T-helper 1 cell treated with Interleukin-12 subunit alpha and Interleukin-12 subunit beta and Interleukin-4 antibody, amounts not matched to agents 30 ng/mL and 1 ng/mL, for 36 hours (primary cell): ENCODE measurements at regions not wholly inside any gene's neighbourhood (a gene's known extent, or its start where the extent isn't known, plus 50 kb on each side); places are given as distances from the start of the nearest gene placed in this dataset.
"Not testable (repeated sequence)": the region's sequence is repeated elsewhere in the genome, so short reads cannot be mapped to it uniquely, and the experiment has no call there.

Experiments used
- intact Hi-C: fragments of 100-400 bp; cut with micrococcal nuclease; formaldehyde crosslinking; loops from one replicate; pipeline ENCODE4 v1.15.1; 2024

DNA sequence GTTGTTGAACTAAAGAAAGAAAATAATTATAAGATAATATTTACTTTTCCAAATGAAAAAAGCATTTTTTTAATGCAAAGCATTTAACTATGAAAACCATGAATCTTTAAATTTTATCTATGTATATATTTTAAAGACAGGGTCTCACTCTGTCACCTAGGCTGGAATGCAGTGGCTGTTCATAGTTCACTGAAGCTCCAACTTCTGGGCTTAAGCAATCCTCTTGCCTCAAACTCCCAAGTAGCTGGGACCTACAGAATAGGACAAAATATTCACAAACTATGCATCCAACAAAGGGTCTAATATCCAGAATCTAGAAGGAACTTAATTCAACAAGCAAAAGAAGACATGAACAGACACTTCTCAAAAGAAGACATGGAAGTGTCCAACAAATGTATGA lies 55.9 kb upstream of the ALB start:
- intact Hi-C loops: no loop called here

DNA sequence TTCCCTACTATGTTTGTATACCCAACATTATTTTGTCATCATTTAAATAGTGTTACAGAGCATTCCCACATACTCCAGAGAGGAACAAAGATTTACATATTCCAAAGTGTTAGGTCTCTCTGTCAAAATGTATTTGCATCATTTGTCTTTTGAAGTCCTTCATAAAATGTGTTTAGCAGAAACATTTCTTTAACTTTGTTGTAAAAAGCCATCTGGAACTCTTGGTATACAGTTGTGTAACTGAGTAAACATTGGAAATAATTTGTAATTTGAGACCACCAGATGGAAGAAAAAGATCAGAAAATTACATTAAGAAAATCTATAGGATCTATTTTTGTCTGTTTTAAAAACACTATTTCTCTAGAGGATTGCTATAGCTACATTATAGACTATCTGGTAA lies 56.6 kb upstream of the ALB start:
- intact Hi-C loops: no loop called here

DNA sequence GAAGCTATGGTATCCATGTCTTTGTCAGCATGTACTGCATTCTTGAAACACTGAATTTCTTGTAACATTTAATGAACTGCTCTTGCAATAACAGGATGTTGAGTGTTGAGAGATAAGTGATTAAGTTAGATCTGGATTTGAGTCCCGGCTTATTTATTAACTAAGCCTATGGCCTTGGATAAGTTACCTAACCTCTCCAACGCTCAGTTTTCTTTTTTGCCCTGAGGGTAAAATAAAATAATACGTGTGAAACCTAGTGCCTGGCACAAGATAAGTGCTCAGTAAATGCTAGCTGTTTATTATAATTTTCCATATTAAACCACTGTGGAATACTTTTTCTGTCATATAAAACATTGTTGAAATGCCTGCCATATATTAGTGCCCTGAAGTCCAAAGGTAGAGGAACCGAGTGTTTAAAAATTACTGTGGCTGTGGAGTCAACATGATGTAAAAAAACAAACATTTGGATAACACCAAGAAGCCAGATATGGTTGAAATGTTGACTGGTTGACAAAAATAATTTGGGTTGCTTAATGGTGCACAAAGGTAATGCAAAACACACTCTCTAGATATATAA lies 58.6 kb upstream of the ALB start:
- intact Hi-C loops: no loop called here

DNA sequence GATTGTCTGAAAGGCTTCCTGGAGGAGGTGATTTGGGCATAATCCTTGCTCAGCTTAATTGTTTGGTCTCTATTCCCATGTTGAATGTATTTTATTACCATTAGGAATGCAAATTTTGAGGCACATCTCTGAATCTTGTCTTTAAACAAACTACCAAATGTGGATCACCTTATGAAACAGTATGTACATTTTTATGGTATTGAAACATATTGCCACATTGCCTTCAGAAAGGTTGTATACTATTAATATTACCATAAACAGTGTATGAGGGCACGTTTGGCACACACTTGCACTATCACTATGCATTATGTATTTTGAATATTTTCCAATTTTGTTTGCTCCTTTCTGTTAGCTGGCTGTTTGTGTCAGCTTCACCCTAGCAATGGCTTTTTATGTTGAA lies 60.0 kb upstream of the ALB start:
- intact Hi-C loops: no loop called here

DNA sequence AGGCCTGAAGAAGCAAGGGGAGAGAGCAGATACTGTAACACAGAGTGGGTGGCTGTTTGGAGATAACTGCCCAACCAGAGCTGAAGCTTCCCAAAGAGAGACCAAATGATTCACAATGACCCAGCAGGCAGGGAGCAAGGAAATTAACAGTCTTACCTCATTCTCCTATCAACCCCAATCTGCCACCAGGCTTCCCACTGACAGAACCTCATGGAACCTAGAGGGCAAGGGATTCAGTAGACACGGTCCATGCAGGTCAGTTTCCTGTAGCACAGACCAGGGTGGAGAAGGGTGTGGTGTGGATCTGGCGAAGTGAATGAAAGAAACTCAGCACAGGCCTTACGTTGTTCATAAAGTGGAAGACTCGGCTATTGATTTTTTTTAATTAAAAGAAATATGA lies 60.7 kb upstream of the ALB start:
- intact Hi-C loops: no loop called here

DNA sequence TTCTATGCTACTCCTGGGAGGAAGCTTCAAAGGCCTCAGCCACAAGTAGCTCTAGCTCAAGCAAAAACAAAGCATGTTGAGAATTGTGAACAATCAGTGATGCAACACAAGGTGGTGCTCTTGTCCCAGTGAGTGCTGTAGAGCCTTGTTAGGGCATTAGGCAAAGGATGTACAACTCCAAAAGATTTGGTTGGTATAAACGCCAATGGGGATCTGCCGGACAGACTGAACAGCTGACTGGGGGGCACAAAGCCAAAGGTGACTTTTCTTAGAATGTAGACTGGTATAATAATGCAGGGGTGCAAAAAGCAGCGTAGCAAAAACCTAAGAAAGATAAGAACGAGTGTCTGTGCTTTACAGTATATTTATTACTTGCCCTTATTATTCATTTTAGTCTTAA lies 62.6 kb upstream of the ALB start:
- intact Hi-C loops: loop anchor here (1.0 kb wide), 3 partner anchors 105 to 793 kb away; no protein-coding TSS in a partner anchor

DNA sequence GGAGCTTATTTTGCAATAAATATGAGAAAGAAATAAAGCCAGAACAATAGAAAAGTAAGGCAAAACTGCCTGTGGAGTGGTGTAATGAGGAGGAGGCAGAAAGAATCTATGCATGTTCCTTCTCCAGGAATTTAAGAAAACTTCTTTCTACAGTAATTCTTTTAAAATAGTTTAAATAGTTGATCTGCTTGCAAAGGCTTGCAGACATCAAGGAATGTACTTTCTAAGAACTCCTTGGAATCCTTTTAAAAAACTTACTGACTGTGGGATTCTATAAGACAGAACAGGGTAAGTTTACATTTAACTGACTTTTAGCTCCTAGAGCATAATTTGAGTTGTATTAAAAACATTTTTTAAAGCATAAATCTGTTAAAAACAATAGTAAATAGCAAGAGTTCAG lies 63.2 kb upstream of the ALB start:
- intact Hi-C loops: loop anchor here (1.0 kb wide), 3 partner anchors 105 to 793 kb away; no protein-coding TSS in a partner anchor

DNA sequence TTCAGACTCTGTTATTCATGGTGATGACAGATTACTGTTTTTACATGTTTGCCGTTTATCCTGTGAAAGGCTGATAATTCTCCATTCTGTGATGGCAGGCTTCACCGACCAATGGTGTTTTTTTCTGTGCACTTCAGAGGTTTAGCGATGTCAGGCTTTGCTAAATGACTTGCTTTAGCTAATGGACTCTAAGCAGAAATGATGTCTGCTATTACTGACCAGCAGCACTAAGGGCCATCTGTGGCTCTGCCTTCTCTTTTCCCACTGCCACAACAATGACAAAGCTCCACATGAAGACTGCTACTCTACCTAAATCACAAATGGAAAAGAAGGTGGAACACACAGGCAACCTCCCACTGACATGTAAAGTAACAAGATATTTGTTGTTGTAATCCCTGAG lies 68.4 kb upstream of the ALB start:
- intact Hi-C loops: no loop called here

DNA sequence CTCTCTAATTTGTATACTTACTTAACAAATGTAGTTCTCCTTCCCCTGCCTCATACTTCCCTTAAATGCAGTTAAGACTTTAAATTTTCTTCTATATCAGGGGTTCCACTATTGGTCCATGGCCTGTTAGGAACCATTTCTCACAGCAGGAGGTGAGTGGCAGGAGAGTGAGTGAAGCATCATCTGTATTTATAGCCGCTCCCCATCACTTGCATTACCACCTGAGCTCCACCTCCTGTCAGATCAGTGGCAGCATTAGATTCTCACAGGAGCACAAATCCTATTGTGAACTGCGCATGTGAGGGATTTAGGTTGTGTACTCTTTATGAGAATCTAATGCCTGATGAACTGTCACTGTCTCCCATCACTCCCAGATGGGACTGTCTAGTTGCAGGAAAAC lies 72.1 kb upstream of the ALB start:
- intact Hi-C loops: not testable (repeated sequence)

DNA sequence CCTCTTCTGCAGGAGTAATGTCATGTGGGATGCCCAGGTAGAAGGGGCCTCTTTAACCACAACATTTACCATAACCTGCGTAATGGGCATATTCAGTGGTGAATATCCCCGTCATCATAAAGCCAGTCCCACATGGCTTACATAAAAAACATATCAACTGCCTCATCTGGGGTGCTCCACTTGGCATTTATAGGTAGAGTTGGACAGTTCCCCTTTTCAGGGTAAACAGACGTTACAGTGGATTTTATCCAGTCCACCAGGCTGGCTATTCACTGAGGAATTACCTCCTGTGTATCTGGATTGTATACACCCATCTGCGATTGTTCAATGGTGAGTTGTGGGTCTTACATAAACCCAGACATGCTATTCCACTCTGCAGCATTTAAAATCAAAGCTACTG lies 70.7 kb upstream of the ANKRD17 start:
- intact Hi-C loops: no loop called here

DNA sequence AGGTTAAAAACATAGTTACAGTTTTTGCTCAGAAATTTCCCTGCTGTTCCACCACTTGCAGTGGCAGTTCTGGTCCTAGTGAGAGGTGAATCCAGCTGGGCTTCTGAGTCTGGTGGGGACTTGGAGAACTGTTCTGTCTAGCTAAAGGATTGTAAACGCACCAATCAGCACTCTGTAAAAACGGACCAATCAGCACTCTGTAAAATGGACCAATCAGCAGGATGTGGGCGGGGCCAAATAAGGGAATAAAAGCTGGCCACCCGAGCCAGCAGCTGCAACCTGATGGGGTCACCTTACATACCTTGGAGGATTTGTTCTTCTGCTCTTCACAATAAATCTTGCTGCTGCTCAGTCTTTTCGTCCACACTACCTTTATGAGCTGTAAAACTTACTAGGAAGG lies 67.2 kb upstream of the ANKRD17 start:
- intact Hi-C loops: not testable (repeated sequence)

DNA sequence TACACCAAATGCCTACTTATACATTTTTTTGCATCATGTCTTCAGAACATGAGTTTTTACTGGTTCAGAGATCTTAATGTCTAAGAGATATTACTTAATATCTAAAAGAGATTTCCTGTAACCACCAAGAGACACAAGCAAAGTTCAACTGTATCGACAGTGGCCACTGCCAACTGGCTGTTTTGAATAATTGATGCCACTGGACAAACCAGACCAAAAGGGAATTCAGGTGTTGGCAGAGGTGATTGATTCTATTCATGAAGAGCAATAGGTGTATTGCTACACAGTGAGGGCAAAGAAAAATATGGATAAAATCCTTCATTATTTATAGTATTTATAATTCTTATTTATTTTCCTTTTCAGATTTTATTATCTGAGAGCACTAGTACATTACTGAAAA lies 58.5 kb upstream of the ANKRD17 start:
- intact Hi-C loops: no loop called here

DNA sequence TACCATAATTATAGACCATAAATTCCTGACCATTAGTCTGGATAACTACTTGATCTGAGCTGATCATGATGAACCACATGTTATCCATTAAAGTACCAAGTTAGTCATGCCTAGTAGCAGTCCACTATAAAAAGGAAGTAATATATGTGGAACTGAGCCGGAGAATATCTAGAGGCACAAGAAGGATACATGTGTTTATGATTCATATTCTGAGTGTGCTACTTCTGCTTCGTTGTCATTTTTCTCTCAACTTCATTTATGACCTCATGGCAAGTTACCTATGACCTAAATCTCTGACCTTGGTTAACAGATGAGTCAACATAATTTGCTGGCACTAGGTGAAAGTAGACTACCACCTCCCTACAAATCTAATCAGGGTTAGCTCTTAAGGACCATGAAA lies 56.5 kb upstream of the ANKRD17 start:
- intact Hi-C loops: no loop called here

DNA sequence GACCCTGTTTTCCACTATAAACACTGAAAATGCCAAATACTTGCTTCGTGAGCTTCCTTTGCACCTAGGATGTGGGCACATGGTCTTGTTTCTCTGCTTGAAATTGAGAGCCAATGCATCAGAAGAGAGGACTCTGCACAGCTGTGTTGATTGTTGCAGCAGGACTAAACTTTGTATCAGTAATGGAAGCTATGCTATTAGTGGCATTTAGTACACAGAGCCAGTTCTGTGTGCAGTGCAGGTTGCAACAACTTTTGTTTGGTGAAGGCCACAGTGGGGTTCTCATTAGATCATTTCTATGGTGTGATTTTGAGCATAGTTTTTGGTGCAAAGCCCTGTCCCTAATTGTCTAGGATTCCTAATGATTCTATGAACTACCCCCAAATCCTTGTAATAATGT lies 54.4 kb upstream of the ANKRD17 start:
- intact Hi-C loops: no loop called here

DNA sequence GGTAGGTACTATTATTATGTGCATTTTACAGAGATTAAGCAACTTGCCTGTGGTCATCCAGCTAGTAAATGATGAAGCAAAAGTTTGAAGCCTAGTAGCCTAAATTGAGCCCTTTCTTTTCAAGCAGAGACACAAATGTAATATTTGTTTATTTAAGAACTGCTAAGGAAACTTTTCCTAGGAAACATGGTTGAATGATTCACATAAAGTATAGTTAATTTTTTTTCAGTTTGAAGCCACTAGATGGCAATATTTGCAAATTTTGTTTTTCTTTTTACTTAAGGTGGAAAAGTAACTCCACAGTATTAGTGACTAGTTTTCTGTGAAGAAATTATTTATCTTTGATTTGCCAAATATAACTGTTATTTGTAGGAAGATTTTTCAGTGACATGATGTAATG lies 52.8 kb upstream of the ANKRD17 start:
- intact Hi-C loops: loop anchor here (1.0 kb wide), 2 partner anchors 135 to 342 kb away; no protein-coding TSS in a partner anchor

DNA sequence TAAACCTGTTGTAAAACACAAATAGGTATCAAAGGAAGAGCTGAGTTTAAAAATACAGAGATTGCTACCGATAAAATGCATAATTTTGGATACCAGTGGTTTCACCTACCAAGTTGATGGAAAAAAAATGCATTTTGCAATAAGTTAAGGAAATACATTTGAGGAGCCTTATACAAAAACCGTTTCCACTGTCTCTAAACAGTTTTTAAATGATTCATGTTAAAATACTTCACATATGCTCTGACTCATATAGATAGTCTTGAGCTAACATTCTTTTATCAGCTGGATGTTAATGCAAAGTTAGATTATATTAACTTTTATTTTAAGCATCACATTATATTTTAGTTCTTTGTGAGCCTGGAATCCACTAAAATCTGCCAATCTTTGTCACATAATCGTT lies 50.6 kb upstream of the ANKRD17 start:
- intact Hi-C loops: loop anchor here (2.0 kb wide), 1 partner anchor 50 kb away; the partner anchor contains the start of gene ANKRD17
